ENCODE measurements at regions not wholly inside any gene's neighbourhood (a gene's known extent, or its start where the extent isn't known, plus 50 kb on each side); places are given as distances from the start of the nearest gene placed in this dataset.
A peak's percentile ranks its signal among the peaks of the same experiment; 100 is the strongest.
"Not testable (repeated sequence)": the region's sequence is repeated elsewhere in the genome, so short reads cannot be mapped to it uniquely, and the experiment has no call there.

DNA sequence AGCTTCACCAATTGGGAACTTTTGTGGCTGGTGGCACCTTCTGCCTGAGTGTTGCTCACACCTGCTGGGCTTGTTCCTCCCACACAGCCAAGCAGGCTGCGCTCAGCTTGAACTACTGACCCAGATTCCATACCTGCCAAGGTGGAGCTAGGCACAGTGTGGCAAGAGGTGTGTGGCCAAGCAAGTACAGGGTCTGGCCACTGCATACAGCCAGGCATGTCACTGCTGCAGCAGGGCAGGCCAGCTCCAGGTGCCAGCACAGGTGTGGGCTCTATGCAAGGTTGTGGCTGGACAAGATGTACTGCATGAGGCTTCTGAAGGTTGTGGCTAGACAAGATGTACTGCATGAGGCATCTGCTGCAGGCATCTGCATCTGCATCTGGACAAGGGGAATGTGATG, 1254.8 kb downstream of the AMY1C start:
- no peak for DNase-seq

DNA sequence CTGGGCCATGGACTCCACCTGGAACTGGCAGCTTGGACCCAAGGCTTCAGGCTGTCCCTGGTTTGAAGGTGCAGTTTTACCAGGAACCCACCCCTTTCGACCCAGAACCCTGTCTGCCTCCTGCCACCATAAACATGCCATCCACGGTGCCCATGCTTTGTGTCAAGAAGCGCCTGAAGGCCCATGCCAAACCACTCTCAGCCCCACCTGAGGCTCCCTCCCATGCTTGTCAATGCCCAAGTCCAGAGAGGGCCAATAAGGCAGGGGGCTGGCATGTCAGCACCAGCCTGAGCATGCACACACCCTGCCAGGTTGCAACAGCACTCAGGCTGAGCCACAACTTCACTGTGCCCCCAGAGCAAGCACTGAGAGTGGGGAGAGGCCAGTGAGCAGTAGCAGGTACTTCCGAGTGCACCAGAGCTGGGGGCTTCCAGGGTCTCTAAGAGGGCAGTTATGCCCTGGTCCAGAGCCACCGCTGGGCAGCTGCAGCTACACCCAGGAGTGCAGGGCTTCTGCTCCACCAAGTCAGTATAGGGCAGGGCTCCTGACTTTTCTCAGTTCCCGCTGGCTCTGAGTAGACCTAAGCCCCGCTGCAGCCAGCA, 1256.0 kb downstream of the AMY1C start:
- no peak for DNase-seq

DNA sequence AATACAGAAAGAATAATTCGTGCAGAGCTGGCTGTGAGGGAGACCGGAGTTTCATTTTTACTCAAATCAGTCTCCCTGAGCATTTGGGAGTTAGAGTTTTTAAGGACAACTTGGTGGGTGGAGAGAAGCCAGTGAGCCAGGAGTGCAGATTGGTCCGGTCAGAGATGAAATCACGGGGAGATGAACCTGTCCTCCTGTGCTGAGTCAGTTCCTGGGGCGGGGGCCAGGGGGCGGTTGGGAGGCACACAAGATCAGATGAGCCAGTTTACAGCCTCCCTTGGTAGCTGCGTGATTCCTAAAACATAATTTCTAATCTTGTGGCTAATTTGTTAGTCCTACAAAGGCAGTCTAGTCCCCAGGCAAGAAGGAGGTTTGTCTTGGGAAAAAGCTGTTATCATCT, 1267.9 kb downstream of the AMY1C start:
- DNase-seq = no peak

GRCh38 chr1:105023719-105024118, 1274.0 kb downstream of the AMY1C start:
- no peak for DNase-seq

DNA sequence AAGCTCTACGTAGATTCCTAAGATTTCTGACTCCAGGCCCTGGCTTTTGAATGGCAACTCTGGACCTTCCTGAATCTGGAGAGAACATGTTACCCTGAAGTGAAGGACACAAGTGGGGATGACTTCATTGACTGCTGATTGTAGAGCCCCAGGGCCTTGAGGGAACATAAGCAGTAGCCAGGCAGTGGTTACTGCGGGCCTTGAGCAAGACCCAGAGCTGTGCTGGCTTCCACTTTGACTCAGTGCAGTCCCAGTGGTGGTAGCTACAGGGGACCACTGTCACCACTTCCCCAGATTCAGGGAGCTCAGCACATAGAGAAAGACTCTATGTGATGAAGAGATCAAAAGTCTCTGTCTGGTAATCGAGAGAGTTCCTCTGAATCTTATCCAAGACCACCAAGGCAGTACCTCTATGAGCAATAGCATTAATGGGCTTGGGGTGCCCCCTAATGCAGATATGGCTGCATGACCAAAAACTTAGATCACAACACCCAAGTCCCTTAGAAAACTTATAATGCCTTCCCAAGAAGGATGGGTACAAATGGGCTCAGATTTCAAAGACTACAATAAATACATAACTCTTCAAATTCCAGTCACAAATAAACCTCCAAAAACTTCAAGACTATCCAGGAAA, 1278.3 kb downstream of the AMY1C start:
- DNase-seq = no peak

DNA sequence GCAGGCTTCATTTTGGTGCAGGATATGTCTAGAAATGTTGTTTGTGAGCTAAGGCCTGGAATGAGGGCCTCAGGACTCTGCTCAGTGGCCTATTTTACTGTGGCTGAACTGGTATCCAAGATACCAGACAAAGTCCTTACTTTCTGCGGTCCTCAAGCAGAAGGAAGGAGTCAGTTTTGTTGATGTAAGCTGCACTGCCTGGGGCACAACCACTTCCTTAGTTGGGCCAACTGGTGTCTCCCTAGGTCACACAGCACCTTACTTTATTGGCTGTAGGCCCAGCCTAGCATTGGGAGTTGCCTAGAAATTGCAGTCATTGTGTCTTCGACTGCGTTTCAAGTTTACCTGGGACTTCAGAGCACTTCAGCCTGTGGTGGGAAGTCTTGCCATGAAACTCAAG, 1322.7 kb downstream of the AMY1C start:
- no peak for DNase-seq

DNA sequence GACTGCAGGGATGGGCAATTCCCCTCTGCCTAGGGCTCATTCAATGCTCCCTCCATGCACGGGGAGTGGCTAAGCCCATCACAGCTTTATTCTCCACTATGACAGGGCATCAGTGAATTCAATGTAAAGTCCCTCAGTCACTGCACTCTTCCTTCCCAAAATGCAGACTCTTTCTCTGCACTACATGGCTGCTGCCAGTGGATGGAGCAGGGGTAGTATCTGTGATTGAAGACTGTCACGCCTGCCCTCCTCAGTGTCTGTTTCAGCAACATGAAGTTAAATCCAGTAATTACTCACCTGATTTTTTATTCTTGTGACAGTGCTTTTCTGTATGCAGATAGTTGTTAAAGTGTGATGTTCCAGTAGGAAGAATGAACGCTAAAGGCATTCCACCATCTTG, 1323.2 kb downstream of the AMY1C start:
- DNase-seq = no peak

GRCh38 chr1:105073660-105074059, 1324.0 kb downstream of the AMY1C start:
- DNase-seq = no peak

DNA sequence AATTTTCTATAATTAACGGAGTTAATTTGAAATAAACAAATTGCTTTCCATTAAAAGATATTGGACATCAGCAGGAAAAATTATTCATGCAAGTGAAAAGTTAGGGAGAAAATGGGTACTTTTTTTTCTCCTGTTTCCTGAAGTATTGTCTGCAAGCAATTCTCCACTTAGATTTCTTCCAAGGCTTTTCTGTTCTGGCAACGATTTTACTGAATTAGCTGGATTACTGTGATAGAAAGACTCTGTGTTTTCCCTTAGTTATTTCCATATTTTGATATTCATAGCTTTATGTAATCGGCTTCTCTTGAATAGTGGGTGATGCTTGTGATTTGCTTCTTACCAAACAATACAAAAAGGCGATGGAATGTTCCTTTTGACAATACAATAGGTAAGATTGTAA, 1333.9 kb downstream of the AMY1C start:
- no peak for DNase-seq

DNA sequence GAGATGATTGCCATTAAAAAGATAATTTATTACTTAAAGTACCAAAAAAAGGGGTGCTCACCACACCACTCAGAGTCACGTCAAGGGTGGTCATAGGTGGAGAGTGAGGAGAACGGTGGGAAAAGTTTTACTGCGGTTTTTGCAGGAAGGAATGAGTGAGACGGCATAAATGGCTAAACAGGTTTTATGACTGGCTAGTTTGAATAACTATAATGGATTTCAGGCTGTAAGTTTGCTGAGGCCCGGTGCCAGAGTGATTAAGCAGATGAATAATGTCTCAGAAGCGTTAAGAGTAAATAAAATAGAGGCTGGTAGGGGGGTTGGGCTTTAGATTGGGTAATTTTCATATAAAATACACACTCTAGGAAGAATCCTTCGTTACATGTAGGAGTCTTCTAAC, 1337.8 kb downstream of the AMY1C start:
- DNase-seq = peak in 1 of 2 experiments; percentile 38

- DNase-seq = no peak
Measured at GRCh38 chr1:105088166-105088565, 1338.5 kb downstream of the AMY1C start.

DNA sequence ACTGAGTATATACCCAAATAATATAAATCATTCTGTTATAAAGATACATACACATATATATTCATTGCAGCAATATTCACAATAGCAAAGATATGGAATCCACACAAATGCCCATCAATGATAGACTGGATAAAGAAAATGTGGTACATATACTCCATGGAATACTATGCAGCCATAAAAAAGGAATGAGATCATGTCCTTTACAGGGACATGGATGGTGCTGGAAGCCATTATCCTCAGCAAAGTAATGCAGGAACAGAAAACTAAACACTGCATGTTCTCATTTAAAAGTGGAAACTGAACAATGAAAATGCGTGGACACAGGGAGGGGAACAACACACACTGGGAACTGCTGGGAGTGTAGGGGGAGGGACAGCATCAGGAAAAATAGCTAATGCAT, 1344.2 kb downstream of the AMY1C start:
- not testable (repeated sequence) for DNase-seq

DNA sequence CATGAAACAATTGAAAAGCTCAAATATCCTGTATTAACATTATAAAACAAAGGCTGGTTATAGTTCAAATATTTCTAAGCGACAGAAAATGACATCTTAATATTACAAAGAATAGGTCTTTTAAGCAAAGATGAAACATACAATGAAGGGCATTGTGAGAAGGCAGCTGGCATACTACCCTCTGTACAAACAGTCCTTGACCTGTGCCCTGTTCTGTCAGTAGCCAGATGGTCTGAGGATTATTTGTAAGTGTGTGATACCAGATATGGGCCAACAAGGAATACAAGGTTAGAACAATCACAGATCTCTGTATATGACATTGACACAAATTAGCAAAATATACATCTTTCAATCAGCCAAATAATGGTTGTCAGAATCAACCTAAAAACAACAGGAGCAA, 1350.4 kb downstream of the AMY1C start:
- DNase-seq = peak in 1 of 2 experiments; percentile 39

- no peak for DNase-seq
Measured at GRCh38 chr1:105101261-105101660, 1351.6 kb downstream of the AMY1C start.

DNA sequence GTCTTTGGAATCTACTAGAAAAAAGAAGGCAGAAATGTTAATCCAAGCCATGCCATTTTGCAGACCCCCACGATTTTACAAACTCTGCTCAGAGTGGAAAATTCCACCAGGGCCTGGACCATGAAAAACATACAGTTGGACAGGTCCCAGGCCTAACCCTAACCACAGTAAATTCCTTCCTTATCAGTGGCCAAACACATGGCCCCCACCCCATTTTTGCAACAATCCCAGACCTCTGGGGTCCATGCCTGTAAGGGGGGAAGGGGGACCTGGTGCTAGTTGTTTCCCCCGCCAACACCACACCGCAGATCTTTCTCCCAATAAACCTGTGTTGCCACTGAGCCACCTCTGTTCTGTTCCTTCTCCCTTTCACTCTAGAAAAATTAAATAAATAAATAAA, 1352.7 kb downstream of the AMY1C start:
- DNase-seq = no peak

GRCh38 chr1:105122041-105122440, 1372.3 kb downstream of the AMY1C start:
- DNase-seq = no peak

- no peak for DNase-seq
Measured at GRCh38 chr1:105137543-105138457, 1388.1 kb downstream of the AMY1C start.

DNA sequence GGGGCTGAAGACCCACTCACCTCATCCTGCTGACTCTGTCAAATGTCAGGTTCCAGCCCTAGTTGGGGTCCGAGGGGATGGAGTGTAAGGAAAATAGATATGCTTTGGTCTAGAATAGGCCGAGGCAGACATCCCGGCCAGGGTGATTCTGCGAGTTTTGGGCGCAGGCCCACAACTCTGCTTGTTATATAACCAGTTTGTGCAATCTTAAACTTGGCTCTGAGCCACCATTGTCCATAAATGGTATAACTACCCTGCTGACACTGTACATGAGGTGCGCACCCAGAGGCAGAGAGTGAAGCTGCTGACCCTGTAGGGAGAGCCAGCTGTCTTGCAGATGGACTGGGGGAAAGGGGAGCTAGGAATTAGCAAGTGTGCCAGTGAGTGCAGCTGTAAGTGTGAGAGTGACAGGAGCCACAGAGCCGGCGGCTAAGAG, 1388.8 kb downstream of the AMY1C start:
- DNase-seq = peak in 1 of 2 experiments; percentile 67

- DNase-seq = peak; percentile 82 to 94
Measured at GRCh38 chr1:105172788-105173187, 1423.1 kb downstream of the AMY1C start.

DNA sequence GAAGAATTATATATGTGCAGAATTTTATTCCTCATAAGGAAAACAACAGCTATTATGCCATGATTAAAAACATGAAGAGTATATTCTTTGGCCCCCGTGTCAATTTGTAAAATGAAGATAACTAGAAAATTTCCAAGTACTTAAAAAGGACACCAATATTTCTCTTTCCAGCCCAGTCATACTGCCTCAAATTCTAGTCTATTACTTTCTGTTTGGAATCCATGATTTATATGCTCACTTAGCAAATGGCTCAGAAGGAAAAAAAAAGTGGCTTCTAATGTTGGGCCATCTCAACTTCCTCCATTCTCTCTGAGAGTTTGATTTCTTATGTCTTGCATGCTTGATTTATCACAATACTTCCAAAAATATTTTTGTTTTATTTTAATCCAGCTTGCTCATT, 1431.1 kb downstream of the AMY1C start:
- no peak for DNase-seq

DNA sequence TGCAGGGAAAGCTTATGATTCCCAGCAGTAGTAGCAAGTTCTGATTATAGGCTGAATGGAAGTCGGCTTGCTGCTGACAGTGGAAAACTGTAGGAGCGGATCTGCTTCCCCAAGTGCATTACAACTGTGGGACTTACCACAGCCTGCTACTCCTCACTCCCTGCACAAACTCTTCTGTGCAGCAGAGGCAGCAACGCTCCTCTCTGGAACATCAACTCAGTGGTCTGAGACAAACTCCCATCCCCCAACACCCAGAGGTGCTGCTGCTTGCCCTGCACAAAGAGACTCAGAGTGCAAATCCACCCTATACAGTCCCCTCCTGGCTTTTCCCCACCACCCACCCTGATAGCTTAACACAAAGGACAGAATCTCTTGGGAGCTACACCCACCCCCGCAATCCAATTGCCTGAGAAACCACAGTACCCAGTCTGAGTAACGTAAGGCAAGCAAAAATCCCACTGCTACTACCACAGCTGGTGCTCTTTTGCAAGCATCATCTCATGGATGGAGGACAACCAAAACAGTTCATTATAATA, 1455.2 kb downstream of the AMY1C start:
- no peak for DNase-seq

GRCh38 chr1:105208581-105208980, 1458.9 kb downstream of the AMY1C start:
- DNase-seq = no peak

DNA sequence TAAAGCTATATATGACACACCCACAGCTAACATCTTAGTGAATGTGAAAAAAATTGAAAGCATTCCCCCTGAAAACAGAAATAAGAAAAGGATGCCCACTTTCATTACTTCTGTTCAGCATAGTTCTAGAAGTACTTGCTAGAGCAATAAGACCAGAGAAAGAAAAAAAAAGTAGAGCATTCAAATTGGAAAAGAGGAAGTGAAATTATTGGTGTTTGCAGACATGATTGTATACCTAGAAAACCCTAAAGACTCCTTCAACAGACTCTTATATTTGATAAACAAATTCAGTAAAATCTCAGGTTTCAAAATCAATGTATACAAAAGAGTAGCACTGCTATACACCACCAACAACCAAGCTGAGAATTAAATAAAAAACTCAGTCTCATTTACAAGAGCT, 1461.0 kb downstream of the AMY1C start:
- no peak for DNase-seq

GRCh38 chr1:105231378-105231777, 1481.7 kb downstream of the AMY1C start:
- DNase-seq = no peak

All from NCI-H2081 (cell line).